ENCODE measurements at regions not wholly inside any gene's neighbourhood (a gene's known extent, or its start where the extent isn't known, plus 50 kb on each side); places are given as distances from the start of the nearest gene placed in this dataset.

- ATAC-seq (ENCODE audit: low FRiP score in 2 of 2) = peak in 1 of 2 donors; percentile 51
- 57% methylated on average over 5 of the region's 5 CpGs; no CpG with 5 or more reads in 1 of the 2 donors for WGBS, 2 donors
Observed at GRCh38 chr4:8938623-8939022, 67.0 kb upstream of the HMX1 start.

GRCh38 chr4:8938137-8938536 is 66.5 kb upstream of the HMX1 start:
- no peak overlapping the region for H3K27ac ChIP-seq
- DNase-seq (peak in 1 of 2 donors; percentile 57), ATAC-seq (ENCODE audit: low FRiP score in 2 of 2) (no peak)
- no peak overlapping the region for H3K4me3 ChIP-seq
- peaks cover 0 to 3% (median 0%) of the 10 kb centered on the region in 4 donors for H3K9me3 ChIP-seq
- H3K36me3 ChIP-seq = no peaks in the 10 kb centered on the region
- H3K4me1 ChIP-seq = no peaks in the 10 kb centered on the region
- TF ChIP-seq EP300 (IDR thresholded peaks at IDR 0.05) (no peak), POLR2A (IDR thresholded peaks at IDR 0.05) (no peak), POLR2AphosphoS5 (IDR thresholded peaks at IDR 0.05) (no peak)
- TF ChIP-seq, protein P1, sequence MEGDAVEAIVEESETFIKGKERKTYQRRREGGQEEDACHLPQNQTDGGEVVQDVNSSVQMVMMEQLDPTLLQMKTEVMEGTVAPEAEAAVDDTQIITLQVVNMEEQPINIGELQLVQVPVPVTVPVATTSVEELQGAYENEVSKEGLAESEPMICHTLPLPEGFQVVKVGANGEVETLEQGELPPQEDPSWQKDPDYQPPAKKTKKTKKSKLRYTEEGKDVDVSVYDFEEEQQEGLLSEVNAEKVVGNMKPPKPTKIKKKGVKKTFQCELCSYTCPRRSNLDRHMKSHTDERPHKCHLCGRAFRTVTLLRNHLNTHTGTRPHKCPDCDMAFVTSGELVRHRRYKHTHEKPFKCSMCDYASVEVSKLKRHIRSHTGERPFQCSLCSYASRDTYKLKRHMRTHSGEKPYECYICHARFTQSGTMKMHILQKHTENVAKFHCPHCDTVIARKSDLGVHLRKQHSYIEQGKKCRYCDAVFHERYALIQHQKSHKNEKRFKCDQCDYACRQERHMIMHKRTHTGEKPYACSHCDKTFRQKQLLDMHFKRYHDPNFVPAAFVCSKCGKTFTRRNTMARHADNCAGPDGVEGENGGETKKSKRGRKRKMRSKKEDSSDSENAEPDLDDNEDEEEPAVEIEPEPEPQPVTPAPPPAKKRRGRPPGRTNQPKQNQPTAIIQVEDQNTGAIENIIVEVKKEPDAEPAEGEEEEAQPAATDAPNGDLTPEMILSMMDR (IDR thresholded peaks at IDR 0.05) = no peak
- no peaks in the 10 kb centered on the region for H3K27me3 ChIP-seq
- WGBS, 2 donors = 66 to 67% methylated on average over 2 to 8 of the region's 8 CpGs

More at GRCh38 chr4:8938623-8939022, 67.0 kb upstream of the HMX1 start:
- Histone ChIP-seq H3K4me3 (no peak overlapping the region), H3K27ac (no peak overlapping the region), H3K27me3 (no peaks in the 10 kb centered on the region), H3K9me3 (no peaks in the 10 kb centered on the region), H3K4me1 (no peaks in the 10 kb centered on the region), H3K36me3 (no peaks in the 10 kb centered on the region)
- TF ChIP-seq, protein P1 (IDR thresholded peaks at IDR 0.05) = no peak
- DNase-seq = no peak

DNA sequence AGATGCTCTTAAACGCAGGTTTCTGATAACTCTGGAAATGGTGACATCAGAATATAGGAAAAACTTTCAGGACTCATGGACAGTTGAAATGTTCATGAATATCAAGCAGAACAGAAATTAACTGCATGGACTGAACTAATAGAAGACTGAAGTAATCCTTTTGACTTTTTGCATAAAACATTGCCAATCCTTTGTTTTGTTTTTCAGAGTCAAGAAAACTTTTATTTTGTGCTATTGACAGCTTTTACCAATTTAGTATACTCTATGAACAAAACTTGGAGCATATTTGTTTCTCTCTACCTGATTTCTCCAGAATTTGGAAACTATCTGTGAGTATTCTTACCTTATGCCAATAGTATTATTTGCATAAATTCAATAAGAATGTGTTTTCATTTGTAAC is 61.2 kb upstream of the HMX1 start:
- no peak overlapping the region for H3K4me3 ChIP-seq
- DNase-seq (no peak), ATAC-seq (ENCODE audit: low FRiP score in 2 of 2) (no peak)
- no peaks in the 10 kb centered on the region for H3K36me3 ChIP-seq
- no peaks in the 10 kb centered on the region for H3K4me1 ChIP-seq
- H3K27me3 ChIP-seq = no peaks in the 10 kb centered on the region
- no peak overlapping the region for H3K27ac ChIP-seq
- WGBS, 2 donors = 78 to 80% methylated on average over 1 of the region's 1 CpG
- H3K9me3 ChIP-seq = peaks cover 0 to 4% (median 0%) of the 10 kb centered on the region in 4 donors
- TF ChIP-seq POLR2A (IDR thresholded peaks at IDR 0.05) (no peak), EP300 (IDR thresholded peaks at IDR 0.05) (no peak), POLR2AphosphoS5 (IDR thresholded peaks at IDR 0.05) (no peak)
- TF ChIP-seq, protein P1 (IDR thresholded peaks at IDR 0.05) = no peak

- TF ChIP-seq POLR2AphosphoS5 (IDR thresholded peaks at IDR 0.05) (no peak), POLR2A (IDR thresholded peaks at IDR 0.05) (no peak), EP300 (IDR thresholded peaks at IDR 0.05) (no peak)
- TF ChIP-seq, protein P1 (IDR thresholded peaks at IDR 0.05) = no peak
- H3K9me3 ChIP-seq = peaks cover 0 to 1% (median under 1%) of the 10 kb centered on the region in 4 donors
- H3K36me3 ChIP-seq = no peaks in the 10 kb centered on the region
- ATAC-seq (ENCODE audit: low FRiP score in 2 of 2) = no peak
- H3K27me3 ChIP-seq = no peaks in the 10 kb centered on the region
- no peak overlapping the region for H3K27ac ChIP-seq
- no peaks in the 10 kb centered on the region for H3K4me1 ChIP-seq
- no peak overlapping the region for H3K4me3 ChIP-seq
- DNase-seq = no peak
- 54 to 74% methylated on average over 1 of the region's 1 CpG for WGBS, 2 donors
Observed at GRCh38 chr4:8928074-8928473, 56.4 kb upstream of the HMX1 start.

DNA sequence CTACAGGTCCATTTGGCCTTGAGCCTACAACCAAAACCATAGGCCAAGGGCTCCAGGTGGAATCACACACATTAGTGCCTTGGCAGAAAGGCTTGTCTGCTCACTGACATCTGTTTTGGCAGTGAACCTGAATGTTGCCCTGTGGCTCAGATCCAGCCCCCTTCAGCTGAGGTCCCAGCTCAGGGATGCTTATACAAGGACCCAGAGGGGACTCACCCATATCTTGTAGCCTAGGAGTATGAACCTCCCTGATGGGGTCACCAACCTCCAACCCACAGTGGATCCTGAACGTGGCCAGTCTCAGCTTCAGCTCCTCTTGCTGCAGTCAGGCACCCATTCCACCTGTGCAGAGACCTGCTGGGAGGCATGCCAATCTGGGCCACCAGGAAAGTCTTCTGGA is 50.8 kb upstream of the HMX1 start:
- H3K27ac ChIP-seq = no peak overlapping the region
- TF ChIP-seq, protein P1 (IDR thresholded peaks at IDR 0.05) = no peak
- H3K4me3 ChIP-seq = no peak overlapping the region
- ATAC-seq (ENCODE audit: low FRiP score in 2 of 2) (no peak), DNase-seq (no peak)
- H3K4me1 ChIP-seq = no peaks in the 10 kb centered on the region
- 27% methylated on average over 1 of the region's 1 CpG; no CpG with 5 or more reads in 1 of the 2 donors for WGBS, 2 donors
- H3K36me3 ChIP-seq = no peaks in the 10 kb centered on the region
- H3K9me3 ChIP-seq = peaks cover 0 to 6% (median 2%) of the 10 kb centered on the region in 4 donors
- no peaks in the 10 kb centered on the region for H3K27me3 ChIP-seq
